Fibroblast of villous mesenchyme (primary cell): ENCODE measurements at regions not wholly inside any gene's neighbourhood (a gene's known extent, or its start where the extent isn't known, plus 50 kb on each side); places are given as distances from the start of the nearest gene placed in this dataset.
"Not testable (repeated sequence)": the region's sequence is repeated elsewhere in the genome, so short reads cannot be mapped to it uniquely, and the experiment has no call there.

Experiments used
- DNase-seq: peaks from one replicate; pipeline ENCODE4 v3.0.0-alpha.2; 2010; ENCODE audit warnings: low read depth
- H3K4me3 ChIP-seq: 2 replicates; pipeline ENCODE4 v1.5.1; 2011; ENCODE audit warnings: low read depth, mild to moderate bottlenecking, low read length
- CTCF ChIP-seq: IDR thresholded peaks from 2 replicates; pipeline ENCODE4 v1.5.1; 2012; ENCODE audit warnings: low read depth, mild to moderate bottlenecking, low read length; ENCODE audit not compliant: insufficient read depth

- TF ChIP-seq CTCF, result no peak
- DNase-seq, result no peak
- H3K4me3 ChIP-seq, result no peak overlapping the region
Measured at GRCh38 chr3:102004561-102004960, 155.2 kb downstream of the NFKBIZ start.

GRCh38 chr3:102005551-102005950, 156.2 kb downstream of the NFKBIZ start:
- no peak for TF ChIP-seq CTCF
- no peak overlapping the region for H3K4me3 ChIP-seq
- DNase-seq, result no peak

- no peak for TF ChIP-seq CTCF
- no peak overlapping the region for H3K4me3 ChIP-seq
- peak; percentile 92 for DNase-seq
Measured at GRCh38 chr3:102006812-102007485, 157.6 kb downstream of the NFKBIZ start.

- H3K4me3 ChIP-seq, DNase-seq: not testable (repeated sequence)
Measured at GRCh38 chr3:102008436-102008835, 159.1 kb downstream of the NFKBIZ start.

- no peak for DNase-seq
- H3K4me3 ChIP-seq, result no peak overlapping the region
- TF ChIP-seq CTCF, result no peak
Measured at GRCh38 chr3:102016417-102016816, 167.1 kb downstream of the NFKBIZ start.

- no peak overlapping the region for H3K4me3 ChIP-seq
- DNase-seq, result no peak
- no peak for TF ChIP-seq CTCF
Measured at GRCh38 chr3:102017784-102018183, 168.5 kb downstream of the NFKBIZ start.

- TF ChIP-seq CTCF, result no peak
- H3K4me3 ChIP-seq, result no peak overlapping the region
- no peak for DNase-seq
Measured at GRCh38 chr3:102018551-102018950, 169.2 kb downstream of the NFKBIZ start.
